ENCODE measurements at regions not wholly inside any gene's neighbourhood (a gene's known extent, or its start where the extent isn't known, plus 50 kb on each side); places are given as distances from the start of the nearest gene placed in this dataset.

GRCh38 chr14:96663076-96663475 lies 134.1 kb upstream of the VRK1 start:
- Mint-ChIP-seq H3K9me3 (no peaks in the 10 kb centered on the region), H3K36me3 (no peaks in the 10 kb centered on the region)
- DNase-seq (ENCODE audit: extremely low spot score, unreplicated experiment), result no peak

GRCh38 chr14:96663491-96664067 lies 133.6 kb upstream of the VRK1 start:
- peak overlapping the region; percentile 62 for H3K4me3 Mint-ChIP-seq
- TF ChIP-seq CTCF (conservative IDR thresholded peaks at IDR 0.05), result no peak
- H3K27me3 Mint-ChIP-seq, result peaks cover 22% of the 10 kb centered on the region
- H3K36me3 Mint-ChIP-seq, result no peaks in the 10 kb centered on the region
- peaks cover 23% of the 10 kb centered on the region for H3K4me1 Mint-ChIP-seq (ENCODE audit: unreplicated experiment)
- DNase-seq (ENCODE audit: extremely low spot score, unreplicated experiment), result no peak
- H3K9me3 Mint-ChIP-seq, result no peaks in the 10 kb centered on the region
- no peak overlapping the region for H3K27ac Mint-ChIP-seq

More at GRCh38 chr14:96663076-96663475, 134.1 kb upstream of the VRK1 start:
- Mint-ChIP-seq H3K4me1 (ENCODE audit: unreplicated experiment) (peaks cover 23% of the 10 kb centered on the region), H3K4me3 (no peak overlapping the region), H3K27me3 (peaks cover 21% of the 10 kb centered on the region), H3K27ac (no peak overlapping the region)
- no peak for TF ChIP-seq CTCF (conservative IDR thresholded peaks at IDR 0.05)

GRCh38 chr14:96666088-96666487 lies 131.1 kb upstream of the VRK1 start:
- peaks cover 26% of the 10 kb centered on the region for H3K27me3 Mint-ChIP-seq
- no peak for DNase-seq (ENCODE audit: extremely low spot score, unreplicated experiment)
- no peak overlapping the region for H3K4me3 Mint-ChIP-seq
- H3K4me1 Mint-ChIP-seq (ENCODE audit: unreplicated experiment), result peaks cover 14% of the 10 kb centered on the region
- H3K36me3 Mint-ChIP-seq, result no peaks in the 10 kb centered on the region
- no peak for TF ChIP-seq CTCF (conservative IDR thresholded peaks at IDR 0.05)
- H3K27ac Mint-ChIP-seq, result no peak overlapping the region
- H3K9me3 Mint-ChIP-seq, result no peaks in the 10 kb centered on the region

- no peaks in the 10 kb centered on the region for H3K36me3 Mint-ChIP-seq
- H3K4me3 Mint-ChIP-seq, result no peak overlapping the region
- peak; percentile 16 for DNase-seq (ENCODE audit: extremely low spot score, unreplicated experiment)
- TF ChIP-seq CTCF (conservative IDR thresholded peaks at IDR 0.05), result no peak
- no peak overlapping the region for H3K27ac Mint-ChIP-seq
- H3K27me3 Mint-ChIP-seq, result peaks cover 23% of the 10 kb centered on the region
- H3K9me3 Mint-ChIP-seq, result no peaks in the 10 kb centered on the region
- H3K4me1 Mint-ChIP-seq (ENCODE audit: unreplicated experiment), result no peaks in the 10 kb centered on the region
Observed at GRCh38 chr14:96670391-96670790, 126.8 kb upstream of the VRK1 start.

GRCh38 chr14:96671218-96671617 lies 126.0 kb upstream of the VRK1 start:
- Mint-ChIP-seq H3K27me3 (peaks cover 20% of the 10 kb centered on the region), H3K36me3 (no peaks in the 10 kb centered on the region)

More at GRCh38 chr14:96671218-96671617, 126.0 kb upstream of the VRK1 start:
- Mint-ChIP-seq H3K4me1 (ENCODE audit: unreplicated experiment) (peaks cover 3% of the 10 kb centered on the region), H3K9me3 (no peaks in the 10 kb centered on the region), H3K27ac (no peak overlapping the region), H3K4me3 (no peak overlapping the region)
- TF ChIP-seq CTCF (conservative IDR thresholded peaks at IDR 0.05), result no peak
- no peak for DNase-seq (ENCODE audit: extremely low spot score, unreplicated experiment)
